IMR-90 (cell line): ENCODE measurements at regions not wholly inside any gene's neighbourhood (a gene's known extent, or its start where the extent isn't known, plus 50 kb on each side); places are given as distances from the start of the nearest gene placed in this dataset.
"Not testable (repeated sequence)": the region's sequence is repeated elsewhere in the genome, so short reads cannot be mapped to it uniquely, and the experiment has no call there.

Source experiments
- ATAC-seq: fragments of 200-7000 bp; cut with Tn5 transposase; 2 replicates; pipeline ENCODE4 v1.9.1; 2020; ENCODE audit warnings: low read depth, mild to moderate bottlenecking, moderate library complexity
- BruUV-seq: library from RNA; stranded (reverse); fragments of 400-500 nt; replicated peaks from 2 replicates; lab custom pipeline; 2021; lab: Mats Ljungman, UMichigan
- CTCF ChIA-PET: fragments of 300-600 bp; formaldehyde crosslinking; extraction: SDS; loops from one replicate; lab custom pipeline; 2021; ENCODE audit warnings: antibody characterized with exemption; lab: Yijun Ruan, JAX
- POLR2A ChIA-PET: fragments of 300-600 bp; sonication (Branson Sonifier 250); formaldehyde crosslinking; loops from one replicate; lab custom pipeline; 2022; ENCODE audit warnings: antibody characterized with exemption; ENCODE audit not compliant: unreplicated experiment; lab: Charles Lee
- DNase-seq: peaks from one replicate; pipeline ENCODE4 v3.0.0; 2013
- H2AFZ ChIP-seq: replicated peaks from 2 replicates; pipeline ENCODE3; 2013; ENCODE audit warnings: low read length, mild to moderate bottlenecking; ENCODE audit not compliant: poor library complexity
- H2AK5ac ChIP-seq: 2 replicates; pipeline ENCODE4 v1.6.1; 2013; ENCODE audit warnings: low read depth, low read length, inconsistent platforms
- H2AK9ac ChIP-seq: replicated peaks from 2 replicates; pipeline ENCODE3; 2013; ENCODE audit warnings: mild to moderate bottlenecking, low read depth, low read length, moderate library complexity; ENCODE audit not compliant: poor library complexity
- H2BK120ac ChIP-seq: 2 replicates; pipeline ENCODE4 v1.6.1; 2013; ENCODE audit warnings: low read depth, low read length, inconsistent platforms
- H2BK15ac ChIP-seq: 3 replicates; pipeline ENCODE4 v1.6.1; 2013; ENCODE audit warnings: low read depth, low read length, inconsistent platforms
- H2BK20ac ChIP-seq: 2 replicates; pipeline ENCODE4 v1.6.1; 2013; ENCODE audit warnings: low read depth, mild to moderate bottlenecking, inconsistent platforms, low read length, moderate library complexity
- H2BK5ac ChIP-seq: 2 replicates; pipeline ENCODE4 v1.6.1; 2013; ENCODE audit warnings: mild to moderate bottlenecking, low read depth, low read length, inconsistent platforms; ENCODE audit not compliant: poor library complexity, severe bottlenecking
- H3K14ac ChIP-seq: replicated peaks from 2 replicates; pipeline ENCODE4 v1.6.1; 2013; ENCODE audit warnings: low read depth, low read length, inconsistent platforms
- H3K18ac ChIP-seq: 2 replicates; pipeline ENCODE4 v1.6.1; 2013; ENCODE audit warnings: low read depth, low read length, control low read depth
- H3K23ac ChIP-seq: 2 replicates; pipeline ENCODE4 v1.6.1; 2013; ENCODE audit warnings: low read depth, low read length, inconsistent platforms
- H3K27ac ChIP-seq: 2 replicates; pipeline ENCODE4 v1.5.1; 2013; ENCODE audit warnings: mild to moderate bottlenecking, control low read depth, low read length; ENCODE audit not compliant: insufficient read depth
- H3K27me3 ChIP-seq: 2 replicates; pipeline ENCODE4 v1.6.1; 2013; ENCODE audit warnings: low read length; ENCODE audit not compliant: control insufficient read depth, insufficient read depth
- H3K36me3 ChIP-seq: 2 replicates; pipeline ENCODE4 v1.6.1; 2013; ENCODE audit warnings: low read length, mixed read lengths; ENCODE audit not compliant: control insufficient read depth, insufficient read depth
- H3K4ac ChIP-seq: 2 replicates; pipeline ENCODE4 v1.6.1; 2013; ENCODE audit warnings: low read depth, low read length, inconsistent platforms
- H3K4me1 ChIP-seq: 2 replicates; pipeline ENCODE4 v1.6.1; 2013; ENCODE audit warnings: low read length, mixed read lengths; ENCODE audit not compliant: control insufficient read depth, insufficient read depth
- H3K4me2 ChIP-seq: 2 replicates; pipeline ENCODE4 v1.6.1; 2013; ENCODE audit warnings: low read depth, mild to moderate bottlenecking, control low read depth, low read length, moderate library complexity
- H3K4me3 ChIP-seq: 2 replicates; pipeline ENCODE4 v1.5.1; 2013; ENCODE audit warnings: low read depth, mild to moderate bottlenecking, control low read depth, low read length, moderate library complexity; ENCODE audit not compliant: insufficient read depth
- H3K56ac ChIP-seq: 2 replicates; pipeline ENCODE4 v1.6.1; 2013; ENCODE audit warnings: low read length, inconsistent platforms; ENCODE audit not compliant: insufficient read depth; ENCODE audit errors: extremely low read depth
- H3K79me1 ChIP-seq, 2 experiments: 2 replicates each; pipeline ENCODE4 v1.6.1; 2013; ENCODE audit warnings: low read length in 2 of 2, inconsistent platforms in 1 of 2, low read depth in 1 of 2
- H3K9ac ChIP-seq: 2 replicates; pipeline ENCODE4 v1.6.1; 2013; ENCODE audit warnings: low read depth, low read length, control low read depth
- H3K9me1 ChIP-seq: 2 replicates; pipeline ENCODE4 v1.6.1; 2013; ENCODE audit warnings: low read length, inconsistent platforms; ENCODE audit not compliant: insufficient read depth
- H3K9me3 ChIP-seq: 2 replicates; pipeline ENCODE4 v1.6.1; 2013; ENCODE audit warnings: low read length; ENCODE audit not compliant: control insufficient read depth, insufficient read depth
- H4K20me1 ChIP-seq: 2 replicates; pipeline ENCODE4 v1.6.1; 2013; ENCODE audit warnings: low read length, inconsistent platforms; ENCODE audit not compliant: insufficient read depth
- H4K5ac ChIP-seq: 2 replicates; pipeline ENCODE4 v1.6.1; 2013; ENCODE audit warnings: mild to moderate bottlenecking, low read depth, low read length, control low read depth
- H4K8ac ChIP-seq, 2 experiments: 2 replicates each; pipeline ENCODE4 v1.6.1; 2013; ENCODE audit warnings: low read depth in 2 of 2, low read length in 2 of 2, control low read depth in 1 of 2, inconsistent platforms in 1 of 2
- H4K91ac ChIP-seq: 2 replicates; pipeline ENCODE4 v1.6.1; 2013; ENCODE audit warnings: low read depth, low read length, inconsistent platforms; ENCODE audit not compliant: insufficient read depth
- WGBS, 2 experiments: methylation state at CpG; one replicate each; pipeline versions ENCODE4 v1.1.5 to v1.1.7; 2013; ENCODE audit warnings: missing lambda C conversion rate in 2 of 2; ENCODE audit not compliant: insufficient read length in 1 of 2; ENCODE audit errors: extremely low coverage in 2 of 2; 5-methylcytosine and 5-hydroxymethylcytosine counted together
- dilution Hi-C: fragments of 300-500 bp; cut with HindIII; formaldehyde crosslinking; loops from one replicate; pipeline ENCODE4 v1.14.3; 2018; ENCODE audit warnings: low sequenced_read_pairs; ENCODE audit not compliant: unreplicated experiment
- in situ Hi-C: fragments of 300-500 bp; cut with MboI; formaldehyde crosslinking; loops from 3 replicates; pipeline ENCODE4 v1.14.3; 2019; ENCODE audit warnings: low sequenced_read_pairs, inconsistent platforms, mixed read lengths
- intact Hi-C: fragments of 100-400 bp; cut with micrococcal nuclease; formaldehyde crosslinking; loops from 2 replicates; pipeline ENCODE4 v1.10.0; 2022

DNA sequence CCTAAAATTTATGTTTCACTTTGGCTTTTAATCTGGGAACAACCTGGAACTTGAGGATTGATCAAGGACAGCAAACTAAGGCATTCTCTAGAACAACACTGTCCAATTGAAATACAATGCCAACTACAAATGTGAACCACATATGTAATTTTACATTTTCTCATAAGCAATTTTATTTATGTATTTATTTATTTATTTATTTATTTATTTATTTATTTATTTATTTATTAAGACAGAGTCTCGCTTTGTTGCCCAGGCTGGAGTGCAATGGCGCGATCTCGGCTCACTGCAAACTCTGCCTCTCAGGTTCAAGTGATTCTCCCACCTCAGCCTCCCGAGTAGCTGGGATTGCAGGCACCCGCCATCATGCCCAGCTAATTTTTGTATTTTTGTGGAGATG is 448.7 kb downstream of the BUD13 start:
- H2AFZ ChIP-seq, POLR2A ChIA-PET: not testable (repeated sequence)

More for the DNA sequence above, 448.7 kb downstream of the BUD13 start:
- H3K9me3 ChIP-seq, H4K5ac ChIP-seq, H3K27ac ChIP-seq, DNase-seq, H3K4me1 ChIP-seq, H3K56ac ChIP-seq, H3K27me3 ChIP-seq, intact Hi-C loops, in situ Hi-C loops, H3K79me1 ChIP-seq, H2BK5ac ChIP-seq, H4K91ac ChIP-seq, H3K14ac ChIP-seq, H4K20me1 ChIP-seq, H2AK9ac ChIP-seq, H3K4me2 ChIP-seq, H3K18ac ChIP-seq, H2BK15ac ChIP-seq, H3K9ac ChIP-seq, H3K4ac ChIP-seq, H2BK20ac ChIP-seq, ATAC-seq, H3K4me3 ChIP-seq, H3K23ac ChIP-seq, CTCF ChIA-PET, dilution Hi-C loops, H2BK120ac ChIP-seq, H3K36me3 ChIP-seq, H2AK5ac ChIP-seq, H4K8ac ChIP-seq, BruUV-seq, H3K9me1 ChIP-seq: not testable (repeated sequence)
- no CpG with 5 or more reads among the region's 6 CpGs for WGBS, 2 experiments
